Body of pancreas (tissue), 4 donors: ENCODE measurements at regions not wholly inside any gene's neighbourhood (a gene's known extent, or its start where the extent isn't known, plus 50 kb on each side); places are given as distances from the start of the nearest gene placed in this dataset.

Experiments used
- ATAC-seq: fragments of 150-250 bp; one replicate; pipeline ENCODE4 v1.9.1; 2016
- DNase-seq, 4 donors: peaks; one replicate each; pipeline ENCODE4 v3.0.0-alpha.2; 2019
- H3K27ac ChIP-seq, 4 donors: fragments of 200-600 bp; sonication (generic); 1 replicate in 3 of 4; 2 replicates in 1 of 4; pipeline versions ENCODE4 v1.5.1 to v1.6.1; 2016 to 2019; ENCODE audit warnings: mild to moderate bottlenecking in 1 of 4, mixed read lengths in 1 of 4, moderate library complexity in 1 of 4
- H3K27me3 ChIP-seq, 2 donors: fragments of 200-600 bp; sonication (generic); one replicate each; pipeline ENCODE4 v1.6.0; 2016; ENCODE audit warnings: mild to moderate bottlenecking in 1 of 2
- H3K36me3 ChIP-seq, 2 donors: fragments of 200-600 bp; sonication (generic); replicated peaks in 1 of 2; 2 replicates each; pipeline ENCODE4 v1.5.1; 2016; ENCODE audit warnings: low read depth in 2 of 2; ENCODE audit not compliant: insufficient read depth in 1 of 2
- H3K4me1 ChIP-seq: fragments of 200-600 bp; sonication (generic); one replicate; pipeline ENCODE4 v1.6.0; 2016
- H3K4me3 ChIP-seq, 2 donors: fragments of 200-600 bp; sonication (generic); 1 replicate in 1 of 2; 2 replicates in 1 of 2; pipeline ENCODE4 v1.5.1; 2016 to 2019
- H3K9me3 ChIP-seq, 3 donors: fragments of 200-600 bp; sonication (generic); 1 replicate in 2 of 3; 2 replicates in 1 of 3; pipeline ENCODE4 v1.5.1; 2016
- POLR2A ChIP-seq, 3 donors: fragments of 450-650 bp; IDR thresholded peaks; one replicate each; pipeline ENCODE4 v1.6.1; 2016; ENCODE audit warnings: antibody characterized with exemption in 3 of 3, mild to moderate bottlenecking in 2 of 3
- WGBS, 2 donors: methylation state at CpG; one replicate each; pipeline ENCODE4 v1.1.5; 2017; 5-methylcytosine and 5-hydroxymethylcytosine counted together
- intact Hi-C: fragments of 100-400 bp; cut with DNase I; formaldehyde crosslinking; loops from one replicate; pipeline ENCODE4 v1.15.1; 2023
- TF ChIP-seq, protein P1 (sequence below), 7 experiments: fragments of 450-650 bp in 4 of 7; fragments of 200-600 bp in 3 of 7; sonication (generic) in 3 of 7; IDR thresholded peaks; one replicate each; pipeline ENCODE4 v1.5.1; 2016 to 2019; ENCODE audit warnings: antibody characterized with exemption in 7 of 7

DNA sequence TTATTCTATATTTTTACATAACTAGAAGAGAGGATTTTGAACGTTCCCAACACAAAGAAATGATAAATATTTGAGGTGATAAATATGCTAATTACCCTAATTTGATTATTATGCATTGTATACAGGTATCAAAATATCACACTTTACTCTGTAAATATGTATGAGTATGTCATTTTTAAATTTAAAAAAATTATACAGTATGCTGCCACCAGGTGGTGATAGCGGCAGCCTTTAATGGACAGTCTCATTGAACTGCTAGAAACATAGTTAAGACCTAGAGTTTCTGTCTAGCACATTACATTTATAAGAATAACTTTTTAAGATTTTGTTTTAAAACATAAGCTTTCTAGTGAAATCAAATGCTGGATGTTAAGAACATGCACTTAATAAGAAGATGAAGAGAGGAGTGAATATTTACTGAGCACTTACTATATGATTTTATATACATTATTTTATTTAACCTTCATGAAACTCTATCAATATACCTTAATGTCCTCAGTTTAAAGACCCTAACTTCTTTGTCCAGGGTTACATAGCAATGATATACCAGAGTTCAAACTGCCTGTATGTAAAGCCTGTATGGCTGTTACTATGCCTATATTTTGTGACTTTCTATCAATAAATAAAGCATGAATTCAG, 207.1 kb downstream of the NUF2 start:
- Histone ChIP-seq H3K27me3 (no peaks in the 10 kb centered on the region), H3K4me1 (no peaks in the 10 kb centered on the region), H3K4me3 (no peak overlapping the region), H3K27ac (no peak overlapping the region), H3K36me3 (no peaks in the 10 kb centered on the region), H3K9me3 (no peaks in the 10 kb centered on the region)
- intact Hi-C loops = loop anchor here (10.0 kb wide), 1 partner anchor 1546 kb away; no protein-coding TSS in a partner anchor
- WGBS, 2 donors = 15 to 18% methylated on average over 2 of the region's 2 CpGs
- DNase-seq (peak in 3 of 4 donors; percentile 16 to 42 (median 33)), ATAC-seq (peak; percentile 59)
- TF ChIP-seq, protein P1, sequence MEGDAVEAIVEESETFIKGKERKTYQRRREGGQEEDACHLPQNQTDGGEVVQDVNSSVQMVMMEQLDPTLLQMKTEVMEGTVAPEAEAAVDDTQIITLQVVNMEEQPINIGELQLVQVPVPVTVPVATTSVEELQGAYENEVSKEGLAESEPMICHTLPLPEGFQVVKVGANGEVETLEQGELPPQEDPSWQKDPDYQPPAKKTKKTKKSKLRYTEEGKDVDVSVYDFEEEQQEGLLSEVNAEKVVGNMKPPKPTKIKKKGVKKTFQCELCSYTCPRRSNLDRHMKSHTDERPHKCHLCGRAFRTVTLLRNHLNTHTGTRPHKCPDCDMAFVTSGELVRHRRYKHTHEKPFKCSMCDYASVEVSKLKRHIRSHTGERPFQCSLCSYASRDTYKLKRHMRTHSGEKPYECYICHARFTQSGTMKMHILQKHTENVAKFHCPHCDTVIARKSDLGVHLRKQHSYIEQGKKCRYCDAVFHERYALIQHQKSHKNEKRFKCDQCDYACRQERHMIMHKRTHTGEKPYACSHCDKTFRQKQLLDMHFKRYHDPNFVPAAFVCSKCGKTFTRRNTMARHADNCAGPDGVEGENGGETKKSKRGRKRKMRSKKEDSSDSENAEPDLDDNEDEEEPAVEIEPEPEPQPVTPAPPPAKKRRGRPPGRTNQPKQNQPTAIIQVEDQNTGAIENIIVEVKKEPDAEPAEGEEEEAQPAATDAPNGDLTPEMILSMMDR (IDR thresholded peaks at IDR 0.05) = peak; percentile 26 to 62 (median 53)
- TF ChIP-seq POLR2A (IDR thresholded peaks at IDR 0.05) = no peak

- H3K4me1 ChIP-seq = no peaks in the 10 kb centered on the region
- H3K9me3 ChIP-seq = no peaks in the 10 kb centered on the region
- H3K27ac ChIP-seq = no peak overlapping the region
- H3K4me3 ChIP-seq = no peak overlapping the region
- DNase-seq (no peak), ATAC-seq (no peak)
- 32 to 45% methylated on average over 2 of the region's 2 CpGs for WGBS, 2 donors
- TF ChIP-seq, protein P1 (IDR thresholded peaks at IDR 0.05) = no peak
- no peak for TF ChIP-seq POLR2A (IDR thresholded peaks at IDR 0.05)
- intact Hi-C loops = no loop called here
- H3K36me3 ChIP-seq = no peaks in the 10 kb centered on the region
- H3K27me3 ChIP-seq = no peaks in the 10 kb centered on the region
Measured at GRCh38 chr1:163531345-163531744, 209.6 kb downstream of the NUF2 start.

DNA sequence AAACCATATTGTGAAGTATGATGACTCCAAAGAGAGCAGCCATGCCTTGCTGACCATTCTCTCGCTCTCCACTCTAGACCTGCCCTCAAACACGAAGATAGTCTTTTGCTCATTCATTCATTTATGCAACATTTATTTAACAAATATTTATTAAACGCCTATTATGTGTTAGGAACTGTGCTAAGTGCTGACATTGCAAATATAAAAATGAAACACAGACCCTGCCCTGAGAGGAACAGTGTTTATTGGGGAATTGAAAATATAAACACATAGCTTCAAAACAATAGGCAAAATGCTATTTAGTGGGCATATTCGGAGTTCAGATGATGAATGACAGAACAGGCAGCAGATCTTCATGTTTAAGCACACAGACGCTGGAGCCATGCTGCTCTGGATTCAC, 213.6 kb downstream of the NUF2 start:
- intact Hi-C loops = no loop called here
- H3K27me3 ChIP-seq = no peaks in the 10 kb centered on the region
- TF ChIP-seq, protein P1 (IDR thresholded peaks at IDR 0.05) = no peak
- TF ChIP-seq POLR2A (IDR thresholded peaks at IDR 0.05) = no peak
- WGBS, 2 donors = 49 to 57% methylated on average over 5 of the region's 5 CpGs
- no peak overlapping the region for H3K4me3 ChIP-seq
- H3K36me3 ChIP-seq = no peaks in the 10 kb centered on the region
- DNase-seq = no peak
- no peak overlapping the region for H3K27ac ChIP-seq
- no peak for ATAC-seq
- H3K4me1 ChIP-seq = no peaks in the 10 kb centered on the region
- H3K9me3 ChIP-seq = no peaks in the 10 kb centered on the region

- Histone ChIP-seq H3K4me1 (no peaks in the 10 kb centered on the region), H3K27ac (no peak overlapping the region), H3K27me3 (no peaks in the 10 kb centered on the region), H3K36me3 (no peaks in the 10 kb centered on the region), H3K4me3 (no peak overlapping the region), H3K9me3 (no peaks in the 10 kb centered on the region)
- ATAC-seq (no peak), DNase-seq (no peak)
- intact Hi-C loops = no loop called here
- WGBS, 2 donors = 47 to 65% methylated on average over 3 of the region's 3 CpGs
- TF ChIP-seq, protein P1 (IDR thresholded peaks at IDR 0.05) = peak in 5 of 7 experiments; percentile 12 to 37 (median 34)
- no peak for TF ChIP-seq POLR2A (IDR thresholded peaks at IDR 0.05)
Measured at GRCh38 chr1:163535807-163536206, 214.1 kb downstream of the NUF2 start.

DNA sequence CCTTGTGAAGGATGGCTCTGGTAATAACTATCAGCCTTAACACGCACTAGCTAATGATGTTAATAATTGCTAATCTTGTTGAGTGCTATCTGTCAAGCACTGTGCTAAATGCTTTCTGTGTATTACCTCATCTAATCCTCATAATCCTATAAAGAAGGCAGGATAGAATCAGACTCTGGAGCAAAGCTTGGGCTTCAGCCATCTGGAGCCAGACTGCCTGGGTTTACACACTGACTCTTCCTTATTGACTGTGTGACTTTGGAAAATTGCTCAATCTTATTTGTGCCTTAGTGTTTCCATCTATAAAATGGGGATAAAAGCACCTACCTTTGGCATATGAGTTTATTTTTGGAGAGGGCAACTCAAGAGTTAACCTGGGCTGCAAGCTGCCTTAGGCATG, 216.1 kb downstream of the NUF2 start:
- Histone ChIP-seq H3K4me3 (no peak overlapping the region), H3K9me3 (no peaks in the 10 kb centered on the region), H3K36me3 (no peaks in the 10 kb centered on the region), H3K27me3 (no peaks in the 10 kb centered on the region), H3K27ac (no peak overlapping the region), H3K4me1 (no peaks in the 10 kb centered on the region)
- WGBS, 2 donors = 68 to 77% methylated on average over 1 of the region's 1 CpG
- no peak for ATAC-seq
- TF ChIP-seq POLR2A (IDR thresholded peaks at IDR 0.05) = no peak
- TF ChIP-seq, protein P1 (IDR thresholded peaks at IDR 0.05) = no peak
- intact Hi-C loops = no loop called here
- no peak for DNase-seq
